H1 (cell line): ENCODE measurements at regions not wholly inside any gene's neighbourhood (a gene's known extent, or its start where the extent isn't known, plus 50 kb on each side); places are given as distances from the start of the nearest gene placed in this dataset.
A peak's percentile ranks its signal among the peaks of the same experiment; 100 is the strongest.
"Not testable (repeated sequence)": the region's sequence is repeated elsewhere in the genome, so short reads cannot be mapped to it uniquely, and the experiment has no call there.

Experiments used
- CTCF ChIA-PET: fragments of 300-600 bp; sonication (Branson Sonifier 250); formaldehyde crosslinking; loops from one replicate; lab custom pipeline; 2021; ENCODE audit not compliant: partially characterized antibody; lab: Charles Lee
- POLR2A ChIA-PET: fragments of 300-600 bp; sonication (Branson Sonifier 250); formaldehyde crosslinking; loops from one replicate; lab custom pipeline; 2021; ENCODE audit warnings: inconsistent platforms; ENCODE audit not compliant: partially characterized antibody; lab: Charles Lee
- DNase-seq, 2 experiments: peaks; one replicate each; pipeline versions ENCODE4 v3.0.0 to v3.0.0-alpha.2; 2010 to 2022; ENCODE audit warnings: low spot score in 2 of 2, low read depth in 1 of 2, mixed read lengths in 1 of 2
- FAIRE-seq: peaks from 2 replicates; lab custom pipeline; 2011; peaks lifted over from hg19 to GRCh38; lab: Jason Lieb, UNC
- H2AFZ ChIP-seq: 2 replicates; pipeline ENCODE4 v1.8.1; 2012; ENCODE audit warnings: low read length, inconsistent platforms
- H2AK5ac ChIP-seq: 2 replicates; pipeline ENCODE4 v1.6.1; 2013; ENCODE audit warnings: low read depth, low read length
- H2BK120ac ChIP-seq: replicated peaks from 2 replicates; pipeline ENCODE3; 2013; ENCODE audit warnings: low read depth, low read length, inconsistent platforms
- H2BK12ac ChIP-seq: 2 replicates; pipeline ENCODE4 v1.6.1; 2013; ENCODE audit warnings: low read depth, low read length
- H2BK15ac ChIP-seq: 2 replicates; pipeline ENCODE4 v1.6.1; 2013; ENCODE audit warnings: low read length
- H2BK20ac ChIP-seq: 2 replicates; pipeline ENCODE4 v1.6.1; 2013; ENCODE audit warnings: low read length
- H2BK5ac ChIP-seq: 2 replicates; pipeline ENCODE4 v1.6.1; 2013; ENCODE audit warnings: low read depth, low read length
- H3K14ac ChIP-seq: 2 replicates; pipeline ENCODE4 v1.6.1; 2013; ENCODE audit warnings: inconsistent platforms; ENCODE audit not compliant: insufficient read length
- H3K18ac ChIP-seq: 2 replicates; pipeline ENCODE4 v1.6.1; 2013; ENCODE audit warnings: low read length; ENCODE audit errors: extremely low read depth
- H3K23ac ChIP-seq: 2 replicates; pipeline ENCODE4 v1.6.1; 2013; ENCODE audit warnings: inconsistent platforms; ENCODE audit not compliant: insufficient read length
- H3K23me2 ChIP-seq: 2 replicates; pipeline ENCODE4 v1.6.1; 2013; ENCODE audit warnings: low read depth, low read length
- H3K27ac ChIP-seq: 2 replicates; pipeline ENCODE4 v1.6.1; 2011; ENCODE audit warnings: low read depth, low read length, inconsistent platforms
- H3K27me3 ChIP-seq, 4 experiments: replicated peaks in 1 of 4; 1 replicate in 1 of 4; 2 replicates in 3 of 4; pipeline versions ENCODE4 v1.6.1 to v1.8.1; 2011 to 2013; ENCODE audit warnings: low read length in 3 of 4, mild to moderate bottlenecking in 3 of 4, inconsistent platforms in 2 of 4, mixed read lengths in 2 of 4, moderate library complexity in 1 of 4; ENCODE audit not compliant: control insufficient read depth in 3 of 4, insufficient read depth in 3 of 4; ENCODE audit errors: extremely low read depth in 1 of 4
- H3K36me3 ChIP-seq, 4 experiments: 2 replicates each; pipeline versions ENCODE4 v1.6.1 to v1.8.1; 2011 to 2013; ENCODE audit warnings: mild to moderate bottlenecking in 4 of 4, low read length in 3 of 4, moderate library complexity in 2 of 4, control low read depth in 1 of 4, inconsistent platforms in 1 of 4; ENCODE audit not compliant: insufficient read depth in 4 of 4, control insufficient read depth in 2 of 4
- H3K4ac ChIP-seq: replicated peaks from 2 replicates; pipeline ENCODE3; 2013; ENCODE audit warnings: low read length, low read depth, mixed read lengths, inconsistent platforms; ENCODE audit not compliant: insufficient read length
- H3K4me1 ChIP-seq, 4 experiments: replicated peaks in 1 of 4; 1 replicate in 1 of 4; 2 replicates in 3 of 4; pipeline versions ENCODE4 v1.6.1 to v1.8.1; 2011 to 2013; ENCODE audit warnings: low read length in 3 of 4, inconsistent platforms in 2 of 4, mixed read lengths in 1 of 4; ENCODE audit not compliant: insufficient read depth in 4 of 4, control insufficient read depth in 3 of 4
- H3K4me2 ChIP-seq, 2 experiments: 2 replicates each; pipeline versions ENCODE4 v1.6.1 to v1.8.1; 2011 to 2013; ENCODE audit warnings: low read depth in 2 of 2, low read length in 2 of 2, control low read depth in 1 of 2, inconsistent platforms in 1 of 2, mild to moderate bottlenecking in 1 of 2; ENCODE audit not compliant: insufficient read depth in 1 of 2
- H3K4me3 ChIP-seq, 4 experiments: fragments of 200-600, 300-600 bp in 1 of 4; sonication (generic), shearing (Covaris generic), sonication (Bioruptor Twin) in 1 of 4; 2 replicates each; pipeline versions ENCODE4 v1.5.1 to v1.8.1; 2011 to 2016; ENCODE audit warnings: low read length in 4 of 4, low read depth in 3 of 4, control low read depth in 2 of 4, inconsistent platforms in 2 of 4, mild to moderate bottlenecking in 2 of 4, mixed read lengths in 1 of 4, moderate library complexity in 1 of 4; ENCODE audit not compliant: insufficient read depth in 2 of 4; ENCODE audit errors: extremely low read depth in 1 of 4
- H3K56ac ChIP-seq: replicated peaks from 2 replicates; pipeline ENCODE3; 2013; ENCODE audit warnings: low read depth, mild to moderate bottlenecking, mixed read lengths, low read length, inconsistent platforms; ENCODE audit not compliant: insufficient read length
- H3K79me1 ChIP-seq: 2 replicates; pipeline ENCODE4 v1.6.1; 2013; ENCODE audit warnings: low read depth, low read length, control low read depth
- H3K79me2 ChIP-seq, 2 experiments: 2 replicates each; pipeline versions ENCODE4 v1.6.1 to v1.8.1; 2012 to 2013; ENCODE audit warnings: low read length in 2 of 2, mild to moderate bottlenecking in 2 of 2, inconsistent platforms in 1 of 2; ENCODE audit not compliant: insufficient read depth in 2 of 2, control insufficient read depth in 1 of 2
- H3K9ac ChIP-seq, 4 experiments: replicated peaks in 1 of 4; 1 replicate in 1 of 4; 2 replicates in 3 of 4; pipeline versions ENCODE4 v1.6.1 to v1.8.1; 2011 to 2013; ENCODE audit warnings: low read depth in 3 of 4, low read length in 3 of 4, control low read depth in 2 of 4, mild to moderate bottlenecking in 2 of 4, moderate library complexity in 2 of 4, inconsistent platforms in 1 of 4; ENCODE audit errors: extremely low read depth in 1 of 4
- H3K9me3 ChIP-seq, 2 experiments: 2 replicates each; pipeline versions ENCODE4 v1.6.1 to v1.8.1; 2012 to 2013; ENCODE audit warnings: mild to moderate bottlenecking in 2 of 2, moderate library complexity in 2 of 2, control low read depth in 1 of 2, inconsistent platforms in 1 of 2, low read depth in 1 of 2, low read length in 1 of 2, mixed read lengths in 1 of 2; ENCODE audit not compliant: insufficient read depth in 2 of 2
- H4K20me1 ChIP-seq, 2 experiments: replicated peaks in 1 of 2; 2 replicates each; pipeline versions ENCODE3 to v1.8.1; 2011 to 2013; ENCODE audit warnings: inconsistent platforms in 2 of 2, low read length in 2 of 2, mild to moderate bottlenecking in 1 of 2; ENCODE audit not compliant: insufficient read depth in 2 of 2, control insufficient read depth in 1 of 2
- H4K5ac ChIP-seq: 2 replicates; pipeline ENCODE4 v1.6.1; 2013; ENCODE audit warnings: low read length, low read depth, mixed read lengths, inconsistent platforms; ENCODE audit not compliant: insufficient read length
- H4K8ac ChIP-seq: 2 replicates; pipeline ENCODE4 v1.8.0; 2013; ENCODE audit warnings: mild to moderate bottlenecking, moderate library complexity, low read length, inconsistent platforms; ENCODE audit not compliant: insufficient read depth; ENCODE audit errors: extremely low read depth
- H4K91ac ChIP-seq: replicated peaks from 2 replicates; pipeline ENCODE3; 2013; ENCODE audit warnings: low read length, mixed read lengths, inconsistent platforms; ENCODE audit not compliant: insufficient read length
- WGBS, 2 experiments: shearing (Covaris generic) in 1 of 2; methylation state at CpG; one replicate each; pipeline versions ENCODE4 v1.1.6 to v1.1.7; 2013 to 2015; ENCODE audit warnings: low lambda C conversion rate in 2 of 2, mixed read lengths in 2 of 2, inconsistent platforms in 1 of 2, low coverage in 1 of 2, missing lambda C conversion rate in 1 of 2; ENCODE audit not compliant: insufficient replicate concordance in 2 of 2, insufficient coverage in 1 of 2, insufficient read length in 1 of 2; ENCODE audit errors: extremely low coverage in 1 of 2, missing lambda C conversion rate in 1 of 2; 5-methylcytosine and 5-hydroxymethylcytosine counted together
- TF ChIP-seq, protein P1 (sequence below), 3 experiments: IDR thresholded peaks; 1 replicate in 2 of 3; 2 replicates in 1 of 3; pipeline versions ENCODE4 v1.5.1 to v1.6.1; 2011; ENCODE audit warnings: low read length in 3 of 3, mild to moderate bottlenecking in 3 of 3, inconsistent platforms in 2 of 3, low read depth in 1 of 3, moderate library complexity in 1 of 3; ENCODE audit not compliant: insufficient read depth in 1 of 3; ENCODE audit errors: control extremely low read depth in 1 of 3

DNA sequence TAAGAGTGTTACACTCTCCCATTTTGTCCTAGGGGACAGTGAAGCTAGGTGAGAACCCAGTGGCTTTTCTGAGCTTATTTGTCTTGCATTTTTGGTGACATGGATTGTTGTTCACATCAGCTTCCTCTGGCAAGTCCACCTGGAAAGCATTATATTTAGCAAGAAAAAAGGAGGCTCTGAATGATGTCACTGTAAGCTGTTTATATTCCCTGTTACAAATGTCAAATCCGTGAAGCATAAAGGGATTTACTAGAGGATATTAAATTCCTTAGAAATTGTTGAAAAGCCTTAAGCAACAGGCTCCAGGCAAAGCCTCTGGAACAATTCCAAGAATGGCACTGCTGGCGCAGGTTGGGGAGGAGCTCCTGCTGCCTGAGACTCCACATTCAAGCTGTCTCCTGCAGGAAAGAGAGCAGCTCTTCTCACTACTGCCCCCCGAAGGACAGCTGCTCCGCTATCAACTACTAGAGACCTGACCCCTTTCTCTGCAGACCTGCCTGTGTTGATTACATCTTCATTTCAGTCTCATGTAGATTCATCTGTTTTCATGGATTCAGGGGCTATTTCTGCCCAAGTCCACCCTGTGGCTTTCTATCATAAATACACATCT is 295.4 kb downstream of the RPIA start:
- H3K27me3 ChIP-seq, H2BK20ac ChIP-seq, H4K8ac ChIP-seq, H2BK15ac ChIP-seq, H3K4ac ChIP-seq, H4K20me1 ChIP-seq, H3K9ac ChIP-seq, H3K56ac ChIP-seq, H3K79me1 ChIP-seq, CTCF ChIA-PET, H3K4me3 ChIP-seq, H3K27ac ChIP-seq, FAIRE-seq, H2BK12ac ChIP-seq, H3K14ac ChIP-seq, H3K4me2 ChIP-seq, H2AK5ac ChIP-seq, H3K36me3 ChIP-seq, H3K23me2 ChIP-seq, H3K79me2 ChIP-seq, H3K18ac ChIP-seq, H3K9me3 ChIP-seq, DNase-seq, H3K23ac ChIP-seq, POLR2A ChIA-PET, H2AFZ ChIP-seq, H4K5ac ChIP-seq, H2BK120ac ChIP-seq, H2BK5ac ChIP-seq, H3K4me1 ChIP-seq, H4K91ac ChIP-seq: not testable (repeated sequence)
- TF ChIP-seq, protein P1, sequence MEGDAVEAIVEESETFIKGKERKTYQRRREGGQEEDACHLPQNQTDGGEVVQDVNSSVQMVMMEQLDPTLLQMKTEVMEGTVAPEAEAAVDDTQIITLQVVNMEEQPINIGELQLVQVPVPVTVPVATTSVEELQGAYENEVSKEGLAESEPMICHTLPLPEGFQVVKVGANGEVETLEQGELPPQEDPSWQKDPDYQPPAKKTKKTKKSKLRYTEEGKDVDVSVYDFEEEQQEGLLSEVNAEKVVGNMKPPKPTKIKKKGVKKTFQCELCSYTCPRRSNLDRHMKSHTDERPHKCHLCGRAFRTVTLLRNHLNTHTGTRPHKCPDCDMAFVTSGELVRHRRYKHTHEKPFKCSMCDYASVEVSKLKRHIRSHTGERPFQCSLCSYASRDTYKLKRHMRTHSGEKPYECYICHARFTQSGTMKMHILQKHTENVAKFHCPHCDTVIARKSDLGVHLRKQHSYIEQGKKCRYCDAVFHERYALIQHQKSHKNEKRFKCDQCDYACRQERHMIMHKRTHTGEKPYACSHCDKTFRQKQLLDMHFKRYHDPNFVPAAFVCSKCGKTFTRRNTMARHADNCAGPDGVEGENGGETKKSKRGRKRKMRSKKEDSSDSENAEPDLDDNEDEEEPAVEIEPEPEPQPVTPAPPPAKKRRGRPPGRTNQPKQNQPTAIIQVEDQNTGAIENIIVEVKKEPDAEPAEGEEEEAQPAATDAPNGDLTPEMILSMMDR (IDR thresholded peaks at IDR 0.05; ENCODE audit: control extremely low read depth in 1 of 3, insufficient read depth in 1 of 3, low read depth in 1 of 3, low read length in 3 of 3) = peak in 2 of 3 experiments; percentile 25 to 44; a peak in 2 of 4 replicates
- 19% methylated on average over 3 of the region's 4 CpGs; no CpG with 5 or more reads in 1 of the 2 experiments for WGBS, 2 experiments
